GM21529 (cell line): ENCODE measurements at regions not wholly inside any gene's neighbourhood (a gene's known extent, or its start where the extent isn't known, plus 50 kb on each side); places are given as distances from the start of the nearest gene placed in this dataset.

Experiments used
- ATAC-seq: cut with Tn5 transposase; IDR thresholded peaks from one replicate; pipeline ENCODE4 v1.9.1; 2021; ENCODE audit not compliant: unreplicated experiment

- no peak for ATAC-seq
These were observed 246.6 kb upstream of the APCDD1 start for GRCh38 chr18:10207682-10208345.

GRCh38 chr18:10209302-10209701 lies 245.1 kb upstream of the APCDD1 start:
- no peak for ATAC-seq

- ATAC-seq = no peak
These were observed 244.3 kb upstream of the APCDD1 start for GRCh38 chr18:10210057-10210633.

GRCh38 chr18:10213526-10213925 lies 240.9 kb upstream of the APCDD1 start:
- peak; percentile 91 for ATAC-seq

- no peak for ATAC-seq
These were observed 239.0 kb upstream of the APCDD1 start for GRCh38 chr18:10215446-10215845.

- ATAC-seq = no peak
These were observed 237.6 kb upstream of the APCDD1 start for GRCh38 chr18:10216791-10217190.

GRCh38 chr18:10217211-10217610 lies 237.2 kb upstream of the APCDD1 start:
- no peak for ATAC-seq

- ATAC-seq = no peak
These were observed 229.1 kb upstream of the APCDD1 start for GRCh38 chr18:10225300-10225699.

- no peak for ATAC-seq
These were observed 227.5 kb upstream of the APCDD1 start for GRCh38 chr18:10226971-10227370.

- no peak for ATAC-seq
These were observed 226.1 kb upstream of the APCDD1 start for GRCh38 chr18:10228326-10228725.

- ATAC-seq = no peak
These were observed 225.0 kb upstream of the APCDD1 start for GRCh38 chr18:10229458-10229857.

- no peak for ATAC-seq
These were observed 224.4 kb upstream of the APCDD1 start for GRCh38 chr18:10230072-10230471.

GRCh38 chr18:10231220-10231619 lies 223.2 kb upstream of the APCDD1 start:
- no peak for ATAC-seq

GRCh38 chr18:10232062-10232461 lies 222.4 kb upstream of the APCDD1 start:
- no peak for ATAC-seq

- no peak for ATAC-seq
These were observed 221.2 kb upstream of the APCDD1 start for GRCh38 chr18:10233082-10233875.

GRCh38 chr18:10234281-10234680 lies 220.2 kb upstream of the APCDD1 start:
- no peak for ATAC-seq

- no peak for ATAC-seq
These were observed 219.3 kb upstream of the APCDD1 start for GRCh38 chr18:10234912-10235660.

- ATAC-seq = no peak
These were observed 218.8 kb upstream of the APCDD1 start for GRCh38 chr18:10235661-10235952.

- ATAC-seq = no peak
These were observed 215.3 kb upstream of the APCDD1 start for GRCh38 chr18:10239103-10239502.

GRCh38 chr18:10239991-10240634 lies 214.3 kb upstream of the APCDD1 start:
- no peak for ATAC-seq

GRCh38 chr18:10240973-10241372 lies 213.5 kb upstream of the APCDD1 start:
- no peak for ATAC-seq
